Activated CD8-positive, alpha-beta memory T cell treated with anti-CD3 and anti-CD28 coated beads for 24 hours (primary cell): ENCODE measurements at regions not wholly inside any gene's neighbourhood (a gene's known extent, or its start where the extent isn't known, plus 50 kb on each side); places are given as distances from the start of the nearest gene placed in this dataset.
A peak's percentile ranks its signal among the peaks of the same experiment; 100 is the strongest.

ENCODE experiments used
- DNase-seq: peaks from one replicate; pipeline ENCODE4 v3.0.0-alpha.2; 2020

DNA sequence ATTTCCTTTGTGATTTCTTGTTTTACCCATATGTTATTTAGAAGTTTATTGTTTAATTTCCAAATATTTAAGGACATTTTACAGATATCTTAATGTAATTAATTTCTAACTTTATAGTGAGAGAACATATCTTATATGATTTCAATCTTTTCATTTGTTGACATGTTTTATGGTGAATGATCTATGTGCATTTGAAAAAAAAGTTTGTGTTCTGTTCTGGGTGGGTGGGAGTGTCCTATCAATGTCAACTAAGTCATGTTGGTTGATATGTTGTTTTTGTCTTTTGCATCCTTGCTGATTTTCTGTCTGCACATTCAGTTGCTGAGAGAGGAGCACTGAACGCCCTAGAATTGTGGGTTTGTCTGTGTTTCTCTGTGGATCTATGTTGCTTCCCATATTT, 50.3 kb upstream of the CBFA2T3 start:
- DNase-seq = no peak

DNA sequence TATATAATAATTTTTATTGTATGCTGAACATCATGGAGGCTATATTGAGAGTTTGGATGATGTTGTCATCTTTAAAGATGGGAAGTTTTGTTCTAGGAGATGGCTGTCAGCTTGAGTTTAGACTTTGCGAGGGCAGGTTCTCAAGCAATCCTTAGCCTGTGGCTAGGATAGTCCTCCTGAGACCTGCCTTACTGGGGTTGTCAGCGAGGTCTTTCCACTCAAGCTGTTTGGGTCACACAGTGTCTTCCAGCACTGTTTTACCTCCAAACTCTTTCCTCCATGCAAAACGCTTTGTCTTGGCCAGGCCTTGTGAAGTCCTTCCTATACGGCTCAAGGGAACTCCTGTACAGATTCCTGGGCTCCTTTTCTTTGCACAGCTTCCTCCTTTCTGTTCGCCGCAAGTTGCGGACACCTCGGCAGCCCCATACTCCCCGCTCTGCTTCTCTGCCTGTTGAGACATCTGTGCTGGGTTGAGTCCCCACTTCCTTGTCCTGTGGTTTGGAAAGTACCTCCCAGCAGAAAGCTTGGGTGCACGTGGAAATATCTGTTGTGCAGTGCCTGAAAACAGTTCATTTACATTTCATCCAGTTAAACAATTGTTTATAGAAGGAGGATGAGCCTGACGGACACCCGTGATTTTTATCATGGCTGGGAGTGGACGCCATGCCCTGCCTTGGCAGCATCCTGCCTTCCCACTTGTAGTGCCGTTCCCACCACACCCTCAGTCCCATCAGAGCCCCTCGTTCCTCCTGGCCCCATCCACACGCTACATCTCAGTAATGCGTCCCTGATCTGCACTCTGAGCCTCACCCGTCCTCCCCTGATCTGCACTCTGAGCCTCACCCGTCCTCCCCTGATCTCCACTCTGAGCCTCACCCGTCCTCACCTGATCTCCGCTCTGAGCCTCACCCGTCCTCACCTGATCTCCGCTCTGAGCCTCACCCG, 55.0 kb upstream of the CBFA2T3 start:
- peak; percentile 76 for DNase-seq

DNA sequence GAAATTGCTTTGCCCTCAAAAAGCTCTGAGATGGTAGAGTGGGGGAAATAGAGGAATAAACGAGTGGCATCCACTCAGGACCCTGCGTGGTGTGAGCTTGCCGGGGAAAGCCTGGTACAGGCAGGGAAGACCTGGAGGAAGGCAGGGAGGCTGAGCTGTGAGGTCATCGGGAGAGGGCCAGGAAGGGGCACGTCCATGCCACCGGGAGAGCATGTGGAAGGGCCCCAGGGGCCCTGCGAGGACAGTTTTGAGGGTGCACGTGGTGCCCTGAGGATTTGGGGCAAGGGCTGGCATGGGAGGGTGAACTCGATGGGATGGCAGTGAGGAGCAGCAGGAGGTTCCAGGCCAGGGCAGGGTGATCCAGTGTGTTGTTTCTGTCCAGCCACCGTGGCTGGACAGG, 56.3 kb upstream of the CBFA2T3 start:
- DNase-seq = no peak

DNA sequence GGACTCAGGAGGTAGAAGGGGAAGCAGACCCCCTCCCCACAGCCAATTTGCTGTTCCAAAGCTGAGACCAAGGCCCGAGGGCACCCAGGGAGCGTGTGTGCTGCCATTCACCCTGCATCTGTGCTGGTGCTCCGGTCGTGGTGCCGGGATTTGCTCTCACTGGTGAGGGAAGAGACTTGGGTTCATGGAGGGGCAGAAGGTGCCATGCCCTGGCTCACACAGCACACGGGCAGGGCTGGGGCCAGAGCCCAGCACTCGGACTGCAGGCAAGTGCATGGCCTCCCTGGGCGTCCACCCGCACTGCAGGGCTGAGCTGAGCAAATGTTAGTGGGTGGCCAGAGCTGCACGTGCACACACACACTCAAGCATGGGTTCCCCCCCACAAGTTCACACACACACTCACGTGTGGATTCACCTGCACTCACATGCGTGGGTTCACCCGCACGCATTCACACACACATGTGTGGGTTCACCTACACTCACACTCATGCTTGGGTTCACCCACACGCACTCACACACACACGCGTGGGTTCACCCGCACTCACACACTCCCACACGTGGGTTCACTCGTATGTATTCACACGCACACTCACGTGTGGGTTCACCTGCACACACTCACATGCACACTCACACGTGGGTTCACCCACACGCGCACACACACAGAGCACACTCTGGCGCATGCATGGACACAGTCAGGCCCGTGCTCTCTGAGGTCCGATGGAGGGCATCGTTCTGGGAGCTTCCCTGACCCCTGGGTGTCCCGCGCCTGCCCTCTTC, 57.0 kb upstream of the CBFA2T3 start:
- DNase-seq = no peak

DNA sequence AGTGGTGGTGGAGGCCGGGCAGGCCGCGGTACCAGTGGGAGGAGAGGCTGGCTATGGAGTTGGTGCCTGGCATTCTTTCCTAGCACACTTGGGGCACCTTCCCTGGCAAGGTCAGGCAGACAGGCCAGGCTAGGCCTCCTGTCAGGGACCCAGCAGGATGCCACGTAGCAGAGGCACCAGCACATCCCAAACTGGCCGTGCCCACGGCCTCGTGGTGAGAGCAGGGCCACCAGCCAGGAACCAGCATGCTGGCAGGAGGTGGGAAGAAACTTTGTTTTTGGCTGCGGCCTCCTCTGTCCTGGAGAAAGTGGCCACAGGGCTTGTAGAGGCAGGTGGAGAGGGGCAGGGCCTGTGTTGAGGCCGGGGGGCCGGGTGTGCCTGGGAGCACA, 57.6 kb upstream of the CBFA2T3 start:
- no peak for DNase-seq

DNA sequence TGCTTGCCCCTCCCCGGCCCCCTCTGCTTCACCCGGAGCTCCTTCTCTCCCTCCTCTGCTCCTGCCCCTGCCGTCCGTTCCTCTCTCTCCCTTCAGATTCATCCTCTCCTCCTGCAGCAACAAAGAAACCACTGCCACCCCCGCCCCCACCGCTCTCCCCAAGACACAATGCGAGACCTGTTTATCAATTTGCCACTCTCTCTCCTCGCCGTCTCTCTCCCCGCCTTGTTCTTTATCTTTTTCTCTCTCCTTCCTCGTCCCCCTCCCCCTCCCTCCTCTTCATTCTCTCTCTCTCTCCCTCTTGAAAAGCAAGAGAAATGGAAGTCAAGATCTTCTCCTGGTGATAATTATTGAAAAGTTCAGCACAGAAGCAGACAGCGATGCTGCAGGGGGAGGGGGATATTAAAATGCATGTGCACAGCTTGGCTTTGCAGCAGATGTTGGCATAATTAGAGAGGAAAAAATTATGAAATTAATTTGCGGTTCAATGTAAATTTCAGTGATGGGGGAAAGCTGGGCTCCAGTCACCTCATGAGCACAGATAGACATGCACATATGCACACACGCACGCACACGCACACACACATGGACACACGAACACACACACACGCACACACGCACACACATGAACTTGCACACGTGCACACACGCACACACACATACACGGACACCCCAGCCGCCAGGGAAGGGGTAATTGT, 58.1 kb upstream of the CBFA2T3 start:
- DNase-seq = no peak

DNA sequence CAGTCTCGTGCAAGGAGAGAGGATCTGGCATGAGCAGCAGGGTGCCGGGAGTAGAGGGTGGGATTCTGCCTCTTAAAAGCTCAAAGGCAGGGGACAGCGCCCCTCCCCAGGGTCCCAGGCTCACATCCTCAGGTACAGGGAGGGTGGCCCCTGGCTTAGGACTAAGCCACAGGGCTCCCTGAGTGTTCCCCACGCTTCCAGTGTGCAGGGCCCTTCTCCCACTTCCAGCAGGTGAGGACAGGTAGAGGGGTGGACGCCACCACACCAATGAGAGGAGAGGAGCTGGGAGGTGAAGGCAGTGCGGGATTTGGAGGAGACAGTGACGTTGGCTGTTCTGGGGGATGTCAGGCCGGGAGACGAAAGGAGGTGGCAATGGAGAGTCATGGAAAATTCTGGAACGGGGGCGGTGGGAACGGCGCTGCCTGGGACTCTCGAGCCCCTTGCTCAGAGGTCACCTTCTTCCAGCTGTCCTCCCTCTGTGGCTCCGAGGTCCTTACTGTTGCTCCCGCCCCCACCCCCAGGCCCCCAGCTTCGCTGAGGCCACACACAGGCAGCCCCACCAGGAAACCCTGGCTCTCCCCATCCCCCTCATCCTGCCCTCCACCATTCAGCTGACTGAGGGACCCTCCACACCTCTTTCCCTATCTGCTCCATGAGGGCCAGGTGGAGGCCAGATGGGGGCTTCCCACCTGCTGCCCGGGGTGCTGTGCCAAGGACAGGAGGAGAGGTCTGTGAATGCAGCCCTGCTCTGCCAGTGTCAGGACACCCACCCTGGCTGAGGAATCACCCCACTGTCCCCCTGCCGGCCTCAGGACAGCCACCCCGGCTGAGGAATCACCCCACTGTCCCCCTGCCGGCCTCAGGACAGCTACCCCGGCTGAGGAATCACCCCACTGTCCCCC, 57.7 kb upstream of the ACSF3 start:
- DNase-seq = no peak

DNA sequence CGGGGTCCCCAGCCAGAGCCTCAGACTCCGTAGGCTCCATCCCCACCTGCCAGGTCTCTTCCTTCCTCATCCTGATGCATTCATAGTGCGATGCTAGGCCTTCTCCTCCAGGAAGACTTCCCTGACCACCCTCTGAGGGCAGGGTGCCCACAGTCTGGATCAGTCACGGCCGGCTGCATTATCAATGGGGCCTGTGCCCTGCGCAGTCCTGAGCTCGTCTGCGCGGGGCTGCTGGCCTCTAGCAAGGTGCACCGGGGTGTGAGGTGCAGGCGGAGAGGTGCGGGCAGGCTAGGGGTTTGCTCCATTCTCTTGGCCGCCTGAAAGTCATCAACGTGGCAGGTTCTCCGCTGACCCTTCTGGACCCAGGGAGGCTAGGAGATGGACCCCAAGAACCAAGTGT, 56.9 kb upstream of the ACSF3 start:
- DNase-seq = no peak

DNA sequence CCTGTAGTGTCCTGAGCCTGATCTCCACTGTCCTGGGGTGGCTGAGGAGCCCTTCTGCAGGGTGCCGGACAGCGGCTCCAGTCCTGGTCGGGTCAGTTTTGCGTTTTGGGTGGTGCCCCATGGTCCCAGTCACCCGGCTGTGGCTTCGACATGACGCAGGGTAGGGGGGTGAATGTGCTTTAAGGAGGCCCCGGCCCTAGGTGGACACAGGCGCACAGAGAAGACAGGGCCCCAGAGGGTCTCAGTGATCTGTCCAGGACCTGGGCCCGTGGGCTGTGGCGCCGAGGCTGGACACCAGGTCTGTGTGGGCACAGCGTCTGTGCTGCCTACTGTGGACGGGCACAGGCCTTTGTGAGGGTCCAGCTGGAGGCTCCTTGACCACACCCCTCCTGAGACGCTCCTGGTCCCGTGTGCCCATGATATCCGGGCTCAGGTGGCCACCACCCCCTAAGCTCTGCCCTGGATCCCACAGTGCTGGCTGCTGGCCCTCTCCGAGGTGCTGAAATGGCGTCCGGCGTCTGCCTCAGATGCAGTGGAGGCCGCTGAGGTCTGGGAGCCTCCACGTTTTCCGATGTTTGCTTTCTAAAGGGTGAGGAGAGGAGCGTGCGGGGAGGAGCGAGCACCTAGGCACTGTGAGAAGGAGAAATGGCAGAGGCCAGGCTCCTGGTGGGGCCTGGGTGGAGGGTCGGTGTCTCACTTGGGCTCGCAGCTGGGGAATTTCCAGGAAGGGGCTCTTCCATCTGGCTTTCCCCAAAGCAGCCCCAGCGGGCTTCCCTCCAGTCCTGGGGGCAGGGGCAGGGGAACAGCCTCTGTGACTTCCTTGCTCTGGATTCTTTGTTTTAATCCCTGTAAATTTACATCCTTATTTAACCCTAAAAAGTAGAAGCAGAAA, 56.1 kb upstream of the ACSF3 start:
- DNase-seq = no peak

DNA sequence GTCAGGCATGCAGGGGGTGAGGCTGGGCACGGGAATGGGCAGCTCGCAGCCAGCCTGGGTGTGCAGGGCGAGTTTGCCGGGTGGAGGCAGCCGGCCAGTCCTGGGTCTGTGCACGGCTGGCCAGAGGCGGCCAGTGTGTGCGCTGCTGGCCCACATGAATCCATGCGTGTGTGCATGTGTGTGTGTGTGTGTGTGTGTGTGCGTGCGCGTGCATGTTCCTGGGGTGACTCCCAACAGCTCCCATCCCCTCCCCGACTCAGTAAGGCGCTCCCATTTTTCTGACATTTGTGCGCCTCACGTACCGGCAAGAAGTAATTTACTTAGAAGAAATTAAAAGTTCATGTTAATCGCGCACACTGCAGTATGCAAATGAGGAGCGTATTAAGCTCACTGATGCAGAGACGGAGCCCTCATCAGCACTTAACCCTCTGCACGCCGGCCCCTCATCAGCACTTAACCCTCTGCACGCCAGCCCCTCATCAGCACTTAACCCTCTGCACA, 55.4 kb upstream of the ACSF3 start:
- DNase-seq = no peak

DNA sequence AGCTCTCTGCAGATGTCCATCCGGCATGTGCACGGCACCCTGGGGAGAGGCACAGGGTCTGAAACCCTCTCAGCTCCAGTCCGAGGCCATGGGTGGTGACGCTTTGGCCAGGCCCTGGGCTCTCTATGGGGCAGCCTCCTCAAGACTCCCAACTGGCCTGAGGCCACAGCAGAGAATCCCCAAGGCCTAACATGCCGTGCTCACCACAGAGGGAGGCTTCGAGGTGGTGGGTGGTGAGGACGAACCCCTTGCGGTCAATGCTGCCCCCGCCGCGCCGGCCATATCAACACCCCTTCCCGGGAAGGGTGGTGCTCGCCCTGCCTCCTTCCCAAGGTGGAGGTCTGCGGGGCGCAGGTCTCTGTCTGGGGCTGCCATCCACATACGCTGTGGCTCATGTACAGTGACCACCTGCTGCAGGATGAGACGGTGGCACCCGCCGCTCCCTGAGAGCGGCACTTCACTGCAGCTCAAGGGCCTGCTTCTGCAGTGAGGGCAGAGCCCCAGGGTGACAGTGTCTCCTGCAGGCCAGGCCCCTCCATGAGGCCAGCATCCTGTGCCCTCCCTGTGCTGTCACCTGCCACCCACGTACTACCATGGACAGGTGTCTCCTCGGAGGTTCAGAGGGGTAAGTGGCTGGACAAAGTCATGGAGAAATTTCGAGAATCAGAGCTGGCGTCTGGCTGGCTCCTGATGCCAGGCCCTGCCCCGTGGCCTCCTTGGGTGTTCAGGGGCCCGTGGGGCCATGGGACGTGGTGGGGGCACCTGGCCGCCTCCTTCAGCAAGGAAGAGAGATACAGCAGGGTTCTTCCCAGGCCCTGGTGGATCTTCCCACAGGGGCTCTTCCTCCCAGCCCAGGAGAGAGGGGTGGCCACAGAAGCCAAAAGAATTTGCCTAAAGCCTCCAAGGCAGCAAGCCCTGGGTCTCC, 54.6 kb upstream of the ACSF3 start:
- DNase-seq = no peak

DNA sequence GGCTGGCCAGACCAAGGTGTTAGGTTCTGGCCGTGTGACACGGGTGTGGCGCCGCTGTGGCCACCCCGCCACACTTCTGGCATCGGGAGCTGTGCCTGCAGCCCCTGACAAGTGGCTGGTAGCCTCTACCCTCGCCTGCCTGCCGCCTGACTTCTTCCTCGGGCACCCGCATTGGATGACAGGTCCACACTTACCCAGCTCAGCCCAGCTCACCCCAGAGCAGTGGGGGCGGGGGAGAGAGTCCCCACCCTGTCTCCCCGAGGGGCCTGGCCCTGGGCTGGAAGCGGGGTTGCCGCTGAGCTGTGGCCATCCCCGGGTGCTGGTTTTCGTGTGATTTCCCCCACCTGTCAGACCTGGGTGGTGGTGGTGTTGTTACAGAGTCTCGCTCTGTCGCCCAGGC, 53.9 kb upstream of the ACSF3 start:
- no peak for DNase-seq

DNA sequence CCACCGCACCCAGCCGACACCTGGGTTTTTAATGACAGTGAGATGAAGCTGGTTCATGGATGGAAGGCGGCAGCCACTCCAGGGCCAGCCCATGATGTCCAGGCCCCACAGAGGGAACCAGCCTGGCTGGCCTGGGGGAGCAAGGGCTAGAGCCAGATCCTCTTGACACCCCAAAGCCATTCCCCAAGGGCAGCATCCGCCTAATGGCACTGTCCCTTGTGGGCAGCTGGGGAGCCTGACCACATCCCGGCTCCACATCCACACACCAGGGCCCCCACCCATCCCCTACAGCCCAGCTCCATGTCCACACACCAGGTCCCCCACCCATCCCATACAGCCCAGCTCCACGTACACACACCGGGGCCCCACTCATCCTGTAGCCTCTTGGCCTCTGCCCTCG, 53.3 kb upstream of the ACSF3 start:
- no peak for DNase-seq

DNA sequence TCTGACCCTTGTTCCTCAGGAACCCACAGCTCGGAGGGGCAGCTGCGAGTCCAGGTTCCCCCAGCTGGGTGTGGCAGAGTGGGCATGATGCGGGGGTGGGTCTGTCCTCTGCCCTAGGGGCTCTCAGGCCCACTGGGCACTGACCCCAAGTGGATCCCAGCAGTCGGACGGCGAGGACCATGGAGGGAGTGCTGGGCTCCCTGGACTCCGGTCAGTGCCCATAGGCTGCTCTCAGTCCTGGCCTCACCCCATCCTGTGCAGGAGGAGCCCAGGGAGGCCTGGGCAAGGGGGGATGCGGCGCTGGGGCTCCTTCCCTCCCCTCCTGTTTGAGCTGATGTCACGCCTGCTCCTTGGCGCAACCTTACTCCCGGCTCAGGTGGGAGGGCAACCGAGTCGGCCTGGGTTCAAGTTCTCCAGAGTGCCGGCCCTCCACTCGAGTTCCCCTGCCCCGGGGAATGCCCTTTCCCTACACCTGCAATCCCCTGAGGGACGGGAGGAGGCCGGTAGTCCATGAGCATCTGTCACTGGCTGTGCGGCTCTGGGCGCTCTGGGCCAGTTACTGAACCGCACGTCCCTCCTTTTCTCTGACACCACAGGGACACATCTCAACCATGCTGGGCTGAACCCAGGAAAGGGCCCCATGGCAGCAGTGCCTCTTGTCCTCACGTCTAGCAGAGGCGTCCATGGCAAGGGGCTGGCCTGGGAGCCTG, 52.6 kb upstream of the ACSF3 start:
- DNase-seq = no peak

DNA sequence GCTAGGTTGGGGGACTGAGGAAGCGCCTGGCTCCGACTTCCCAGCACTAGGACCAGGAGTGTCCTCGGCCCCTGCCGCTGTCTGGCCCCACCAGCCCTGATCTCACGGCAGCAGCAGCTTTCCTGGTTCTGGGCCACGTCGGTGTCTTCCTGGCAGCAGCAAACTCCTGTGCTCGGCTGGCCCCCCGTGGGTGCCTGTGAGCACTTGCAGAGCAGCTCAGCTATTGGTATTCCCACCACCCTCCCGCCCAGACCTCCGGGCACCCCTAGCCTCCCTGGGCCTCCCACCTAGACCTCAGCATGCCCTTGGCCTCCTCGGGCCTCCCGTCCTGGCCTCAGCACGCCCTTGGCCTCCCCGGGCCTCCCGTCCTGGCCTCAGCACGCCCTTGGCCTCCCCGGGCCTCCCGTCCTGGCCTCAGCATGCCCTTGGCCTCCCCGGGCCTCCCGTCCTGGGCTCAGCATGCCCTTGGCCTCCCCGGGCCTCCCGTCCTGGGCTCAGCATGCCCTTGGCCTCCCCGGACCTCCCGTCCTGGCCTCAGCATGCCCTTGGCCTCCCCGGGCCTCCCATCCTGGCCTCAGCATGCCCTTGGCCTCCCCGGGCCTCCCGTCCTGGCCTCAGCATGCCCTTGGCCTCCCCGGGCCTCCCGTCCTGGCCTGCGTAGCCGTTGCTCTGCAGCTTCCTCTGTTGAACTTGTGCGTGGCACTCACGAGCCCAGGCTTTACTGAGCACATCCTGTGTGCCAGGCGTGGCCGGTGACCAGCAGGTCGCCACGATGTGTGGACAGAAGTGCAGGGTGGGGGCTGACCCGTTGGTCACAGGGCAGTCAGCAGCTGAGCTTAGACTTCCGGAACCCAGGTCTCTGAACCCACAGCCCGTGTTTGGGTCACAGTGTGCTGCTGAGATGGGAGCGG, 51.8 kb upstream of the ACSF3 start:
- no peak for DNase-seq

DNA sequence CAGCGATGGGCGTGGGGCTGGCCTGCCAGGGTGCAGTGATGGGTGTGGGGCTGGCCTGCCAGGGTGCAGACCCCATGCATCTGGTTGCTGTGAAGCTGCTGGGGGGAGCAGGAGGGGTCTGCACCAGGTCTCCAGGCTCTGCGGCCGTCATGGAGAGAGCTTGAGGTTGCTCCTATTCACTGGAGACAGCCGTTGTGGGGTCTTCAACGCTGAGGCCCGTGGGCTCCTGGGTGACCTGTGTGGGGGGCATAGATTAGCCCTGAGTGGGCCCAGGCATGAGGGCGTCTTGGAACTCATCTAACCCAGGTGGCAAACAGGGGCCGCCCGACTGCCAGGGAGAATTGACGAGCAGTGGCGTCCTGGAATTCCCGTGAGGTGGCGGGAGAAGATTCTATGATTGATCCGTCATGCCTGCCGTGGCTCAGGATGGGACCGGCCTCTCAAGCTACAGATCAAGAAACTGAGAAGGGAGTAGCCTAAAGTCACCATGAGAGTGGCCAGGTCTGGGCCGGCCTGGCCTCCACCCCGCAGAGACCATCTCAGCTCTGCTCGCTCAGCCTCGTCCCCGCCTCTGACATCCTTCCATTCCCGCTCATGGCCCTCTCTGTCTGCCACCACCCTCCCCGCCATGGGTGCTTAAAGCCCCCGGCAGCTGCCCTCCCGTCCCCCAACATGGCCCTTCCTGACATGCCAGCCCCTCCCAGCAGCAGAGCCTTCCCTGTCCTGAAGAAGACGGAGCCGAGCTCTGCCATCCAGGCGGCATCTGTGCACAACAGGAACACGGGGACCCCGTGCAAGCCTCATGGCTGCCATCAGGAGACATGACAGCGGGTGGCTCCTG, 50.7 kb upstream of the ACSF3 start:
- DNase-seq = no peak
